Skin of body (tissue), 1 donor: ENCODE measurements at regions not wholly inside any gene's neighbourhood (a gene's known extent, or its start where the extent isn't known, plus 50 kb on each side); places are given as distances from the start of the nearest gene placed in this dataset.

Experiments
- DNase-seq: peaks from one replicate; lab custom pipeline; 2025; lab: John Stamatoyannopoulos, UW

DNA sequence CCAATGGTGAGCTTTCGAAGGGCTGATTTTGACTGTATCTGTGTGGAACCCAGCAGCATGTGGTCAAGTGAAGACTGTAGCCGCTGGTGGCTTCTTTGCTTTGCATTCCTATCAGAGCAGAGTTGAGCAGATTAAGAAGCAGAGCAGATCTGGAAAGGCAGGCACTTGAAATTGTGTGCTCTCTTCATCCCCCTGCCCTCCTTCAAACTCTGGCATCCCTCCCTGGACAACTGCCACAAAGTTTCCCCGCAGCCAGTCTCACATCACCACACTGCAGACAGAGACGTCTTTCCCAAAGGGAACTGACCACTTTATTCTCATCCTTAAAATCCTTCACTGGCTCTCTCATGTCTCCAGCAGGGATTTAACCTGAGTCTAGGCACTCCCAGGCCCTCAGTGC, 237.1 kb upstream of the DYNLRB2 start:
- DNase-seq: no peak

DNA sequence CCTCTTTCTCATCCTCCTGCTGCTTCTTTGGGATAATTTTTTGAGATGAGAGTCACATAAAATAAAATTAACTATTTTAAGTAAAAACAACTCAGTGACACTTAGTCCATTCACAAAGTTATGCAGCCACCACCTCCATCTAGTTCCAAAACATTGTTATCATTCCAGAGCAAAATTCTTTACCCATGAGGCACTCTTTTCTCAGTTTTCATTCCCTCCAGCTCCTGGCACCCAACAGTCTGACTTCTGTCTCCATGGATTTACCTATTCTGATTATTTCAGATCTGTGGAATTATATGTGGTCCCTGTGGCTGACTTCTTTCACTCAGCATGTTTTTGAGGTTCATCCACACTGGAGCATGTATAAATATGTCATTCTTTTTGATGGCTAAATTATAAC, 239.9 kb upstream of the DYNLRB2 start:
- DNase-seq: no peak

DNA sequence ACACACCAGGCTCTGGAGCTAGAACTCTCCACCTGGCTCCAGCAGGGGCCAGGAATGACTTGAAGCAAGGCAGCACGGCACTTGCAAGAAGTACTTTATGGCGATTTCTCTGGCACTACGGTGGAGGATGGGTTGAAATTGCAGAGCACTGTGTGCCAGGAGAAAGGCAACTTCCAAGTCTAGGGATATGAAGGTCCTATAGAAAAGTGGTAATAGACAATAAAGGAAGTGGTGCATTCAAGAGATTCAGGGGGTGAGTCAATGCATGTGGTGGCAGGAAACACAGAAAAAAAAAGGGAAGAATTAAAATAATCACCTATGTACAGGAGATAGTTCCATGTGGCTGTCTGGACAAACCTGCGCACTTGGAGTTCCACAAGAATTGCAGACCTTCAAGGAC, 240.3 kb upstream of the DYNLRB2 start:
- DNase-seq: no peak

DNA sequence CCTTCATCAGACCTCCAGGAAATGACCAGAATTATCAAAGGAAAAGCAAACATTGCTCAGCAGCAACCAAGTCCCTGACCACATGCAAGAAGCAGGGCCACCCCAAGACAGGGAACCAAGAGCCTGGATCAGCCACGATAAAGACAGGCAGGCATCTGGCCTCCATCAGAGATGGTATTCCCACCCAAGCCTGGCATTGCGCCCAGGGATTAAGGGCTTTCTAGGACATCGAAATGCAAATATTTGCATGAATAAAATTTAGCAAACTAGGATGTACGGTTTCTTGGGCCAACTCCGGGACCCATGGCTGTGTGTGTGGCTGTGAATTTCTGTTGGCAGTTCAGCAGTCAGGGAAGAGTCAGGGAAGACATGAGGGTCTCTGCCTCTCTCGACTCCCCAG, 241.4 kb upstream of the DYNLRB2 start:
- DNase-seq: peak; percentile 45

DNA sequence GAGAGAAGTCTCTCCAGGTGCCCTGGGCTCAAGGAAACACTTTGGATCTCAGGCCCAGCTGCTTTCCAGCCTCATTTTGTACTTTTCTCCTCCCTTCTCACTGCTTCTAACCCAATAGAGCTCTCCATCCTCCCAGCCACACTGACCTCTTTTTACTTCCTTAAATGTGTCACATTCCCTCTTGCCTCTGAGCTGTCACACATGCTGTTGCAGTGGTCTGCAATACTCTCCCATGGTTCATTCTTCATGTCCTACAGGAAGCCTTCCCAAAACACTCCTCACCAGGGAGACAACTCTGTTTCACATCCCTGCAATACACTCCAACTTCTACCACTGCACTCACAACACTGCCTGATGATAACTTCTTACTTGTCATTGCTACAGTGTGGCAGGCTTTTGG, 242.1 kb upstream of the DYNLRB2 start:
- DNase-seq: no peak

DNA sequence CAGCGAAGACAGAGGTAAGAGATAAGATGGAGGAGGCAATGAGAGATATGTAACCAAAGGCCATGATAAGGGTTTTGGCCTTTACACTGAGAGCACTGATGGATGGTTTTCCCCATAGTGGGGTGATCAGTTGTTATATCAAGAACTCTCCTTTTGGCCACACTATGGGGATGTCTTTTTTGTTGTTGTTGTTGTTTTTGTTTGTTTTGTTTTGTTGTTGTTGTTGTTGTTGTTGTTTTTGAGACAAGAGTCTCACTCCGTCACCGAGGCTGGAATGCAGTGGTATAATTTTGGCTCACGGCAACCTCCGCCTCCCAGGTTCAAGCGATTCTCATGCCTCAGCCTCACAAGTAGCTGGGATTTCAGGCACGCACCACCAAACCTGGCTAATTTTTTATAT, 244.8 kb upstream of the DYNLRB2 start:
- DNase-seq: no peak

DNA sequence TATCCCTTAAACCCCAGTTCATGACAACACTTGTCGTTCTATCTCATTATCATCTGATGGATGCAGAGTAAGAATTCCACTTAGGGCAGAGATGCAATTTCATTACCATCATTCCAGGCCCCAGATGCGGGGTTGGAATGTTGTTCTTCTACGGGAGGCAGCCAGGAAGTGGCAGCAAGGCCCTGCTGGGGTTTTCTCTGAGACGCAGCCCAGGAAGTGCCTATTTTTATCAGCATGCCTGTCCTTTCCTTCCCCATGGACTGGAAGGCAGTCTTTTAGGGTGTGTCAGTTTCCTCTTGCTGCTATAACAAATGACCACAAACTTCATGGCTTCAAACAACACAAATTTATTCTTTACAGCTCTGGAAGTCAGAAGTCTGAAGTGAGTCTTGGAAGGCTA, 246.6 kb upstream of the DYNLRB2 start:
- no peak for DNase-seq

DNA sequence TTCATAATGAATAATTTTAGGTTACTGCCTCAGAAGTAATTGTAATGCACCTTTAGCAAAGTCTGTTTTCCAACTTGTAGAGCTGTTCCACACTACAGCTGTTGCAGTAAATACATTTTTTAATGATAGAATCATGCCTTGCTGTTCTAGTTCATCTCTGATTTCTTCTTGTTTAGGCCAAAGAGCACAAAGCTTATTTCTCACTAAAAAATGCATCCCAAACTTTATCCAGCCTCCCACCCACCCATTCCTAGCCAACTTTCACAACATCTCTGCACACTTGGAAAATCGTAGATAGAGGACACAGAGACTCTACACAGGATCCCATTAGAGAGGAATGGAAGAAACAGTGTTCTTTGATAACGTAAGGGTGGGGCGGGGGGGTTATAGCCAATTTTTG, 252.2 kb upstream of the DYNLRB2 start:
- peak; percentile 38 for DNase-seq

DNA sequence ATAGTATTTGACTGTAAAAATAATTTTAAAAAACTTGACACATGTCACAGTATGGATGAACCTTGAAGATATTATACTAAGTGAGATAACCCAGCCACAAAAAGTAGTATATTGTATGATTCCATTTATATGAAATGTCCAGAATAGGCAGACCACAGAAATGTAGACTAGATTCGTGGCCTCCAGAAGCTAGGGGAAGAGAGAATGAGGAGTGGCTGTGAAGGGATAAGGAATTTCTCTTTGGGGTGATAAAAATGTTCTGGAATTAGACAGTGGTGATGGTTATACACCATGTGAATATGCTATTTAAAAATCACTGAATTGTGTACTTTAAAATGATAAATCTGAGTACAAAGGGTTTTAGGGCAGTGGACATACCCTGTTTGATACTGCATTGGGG, 253.1 kb upstream of the DYNLRB2 start:
- no peak for DNase-seq

DNA sequence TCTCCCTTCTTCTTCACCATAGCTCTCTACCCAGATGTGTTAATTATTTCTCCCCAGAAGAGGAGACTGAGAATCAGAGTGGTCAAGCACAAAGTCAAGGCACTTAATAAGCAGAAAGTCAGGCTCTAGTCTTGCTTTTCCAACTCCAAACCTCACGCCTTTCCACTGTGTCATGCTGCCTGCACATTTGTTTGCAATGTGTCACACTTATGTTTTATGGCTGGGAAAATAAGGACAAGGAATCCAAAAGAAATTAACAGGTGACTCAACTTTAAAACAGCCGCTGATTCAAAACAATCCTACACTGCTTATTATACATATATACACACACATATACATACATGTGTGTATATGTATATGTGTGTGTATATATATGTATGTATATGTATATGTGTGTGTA, 255.7 kb upstream of the DYNLRB2 start:
- no peak for DNase-seq

DNA sequence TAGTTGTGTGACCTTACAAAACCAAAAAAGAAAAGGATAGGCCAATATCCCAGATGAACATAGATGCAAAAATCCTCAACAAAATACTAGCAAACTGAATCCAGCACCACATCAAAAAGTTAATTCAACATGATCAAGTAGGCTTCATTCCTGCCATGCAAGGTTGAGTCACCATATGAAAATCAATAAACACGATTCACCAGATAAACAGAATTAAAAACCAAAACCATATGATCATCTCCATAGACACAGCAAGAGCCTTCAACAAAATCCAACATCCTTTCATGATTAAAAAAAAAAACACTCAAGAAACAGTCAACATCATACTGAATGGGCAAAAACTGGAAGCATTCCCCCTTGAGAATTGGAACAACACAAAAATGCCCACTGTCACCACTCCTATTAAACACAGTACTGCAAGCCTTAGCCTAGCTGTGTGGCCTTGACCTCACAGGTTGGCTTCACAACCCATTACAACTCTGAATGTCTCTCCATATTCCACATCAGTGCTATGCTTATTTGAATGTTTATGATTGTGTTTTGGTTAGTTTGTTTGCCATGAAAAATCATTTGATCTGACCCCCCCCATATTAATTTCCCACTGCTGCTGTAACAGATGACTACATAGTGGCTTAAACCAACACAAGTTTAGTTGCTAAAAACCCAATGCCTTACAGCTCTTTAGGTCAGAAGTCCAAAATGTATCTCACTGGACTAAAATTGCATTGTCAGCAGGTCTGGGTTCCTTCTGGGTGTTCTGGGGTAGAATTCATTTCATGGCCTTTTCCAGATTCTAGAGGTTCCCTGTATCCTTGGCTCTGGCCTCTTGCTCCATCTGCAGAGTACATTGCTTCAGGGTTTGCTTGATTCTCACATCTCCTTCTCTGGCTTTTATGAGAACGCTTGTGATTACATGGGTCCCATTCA, 257.1 kb upstream of the DYNLRB2 start:
- DNase-seq: no peak

DNA sequence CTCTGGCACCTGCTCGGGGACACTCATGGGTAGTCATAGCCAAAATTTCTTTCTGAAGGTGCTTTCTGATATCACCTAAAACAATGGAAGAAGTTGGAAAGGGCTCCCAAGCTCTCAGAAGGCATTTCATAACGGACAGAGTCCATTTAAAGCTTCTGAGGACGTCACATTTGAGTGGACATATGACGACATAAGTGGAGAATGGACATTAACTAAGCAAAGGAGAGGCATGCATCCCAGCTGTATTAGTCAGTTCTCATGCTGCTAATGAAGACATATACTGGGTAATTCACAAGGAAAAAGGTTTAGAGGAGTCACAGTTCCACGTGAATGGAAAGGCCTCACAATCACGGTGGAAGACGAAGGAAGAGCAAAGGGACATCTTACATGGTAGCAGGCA, 260.2 kb upstream of the DYNLRB2 start:
- DNase-seq: no peak

DNA sequence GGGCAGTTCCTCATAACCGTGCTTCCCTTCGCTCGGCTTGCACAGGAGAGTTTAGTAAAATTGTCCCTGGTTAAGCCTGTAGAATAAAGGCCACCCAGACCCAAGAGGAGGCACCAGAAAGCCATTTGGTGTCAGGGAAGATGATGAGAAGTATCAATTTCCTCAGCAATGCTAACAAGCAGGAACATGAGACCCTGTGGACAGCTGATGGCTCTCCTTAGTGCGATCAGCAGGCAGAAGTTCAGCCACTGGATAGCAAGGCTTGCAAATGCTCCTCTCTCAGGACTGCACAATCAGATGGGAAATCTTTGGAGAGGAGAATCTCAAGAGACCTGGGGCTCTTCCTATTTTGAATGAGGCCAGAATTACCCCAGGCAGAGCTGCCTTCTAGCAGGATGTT, 261.1 kb upstream of the DYNLRB2 start:
- no peak for DNase-seq

DNA sequence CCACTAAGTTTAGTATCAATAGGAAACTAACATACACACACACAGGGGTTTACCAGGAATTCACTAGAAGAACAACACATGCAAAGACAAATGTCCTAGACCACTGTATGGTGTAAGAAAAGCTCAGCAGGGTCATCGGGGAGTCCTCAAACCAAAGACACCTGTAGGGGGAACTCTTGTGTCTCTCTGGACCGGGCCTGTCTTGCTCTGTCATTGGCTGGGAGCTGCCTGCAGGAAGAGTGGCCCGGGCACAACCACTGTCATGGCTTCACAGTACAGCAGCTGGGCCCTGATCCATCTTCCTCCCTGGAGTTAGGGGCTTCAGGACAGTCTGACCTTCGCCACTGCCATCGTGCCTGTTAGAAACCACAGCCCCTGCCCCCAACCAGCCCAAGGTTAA, 263.6 kb upstream of the DYNLRB2 start:
- DNase-seq: no peak

DNA sequence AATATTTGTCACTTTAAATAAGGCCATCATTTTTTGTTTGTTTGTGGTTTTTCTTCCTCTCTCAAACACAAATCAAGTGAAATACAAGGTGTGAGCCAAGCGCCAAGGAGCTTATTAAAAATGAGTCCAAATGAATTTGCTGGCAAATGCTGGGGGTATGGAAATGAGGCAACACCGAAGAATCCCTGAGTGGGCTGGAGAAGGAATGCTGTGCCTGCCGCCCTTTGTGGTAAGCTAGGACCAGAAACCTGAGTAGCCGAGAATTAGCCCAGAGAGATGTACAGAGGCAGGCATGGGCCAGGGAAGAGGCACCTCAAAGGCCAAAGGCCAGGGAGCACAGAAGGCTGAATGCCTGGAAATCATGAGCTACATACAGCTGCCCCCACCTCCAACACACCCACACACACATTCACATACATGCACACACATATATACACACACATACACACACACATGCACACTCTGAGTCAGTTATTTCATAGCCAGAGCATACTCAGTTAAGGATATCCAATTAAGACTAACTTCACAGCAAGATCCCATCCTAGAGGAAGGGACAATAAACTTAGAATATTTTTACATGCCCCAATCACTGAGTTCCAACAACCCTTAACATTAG, 266.1 kb upstream of the DYNLRB2 start:
- DNase-seq: no peak

DNA sequence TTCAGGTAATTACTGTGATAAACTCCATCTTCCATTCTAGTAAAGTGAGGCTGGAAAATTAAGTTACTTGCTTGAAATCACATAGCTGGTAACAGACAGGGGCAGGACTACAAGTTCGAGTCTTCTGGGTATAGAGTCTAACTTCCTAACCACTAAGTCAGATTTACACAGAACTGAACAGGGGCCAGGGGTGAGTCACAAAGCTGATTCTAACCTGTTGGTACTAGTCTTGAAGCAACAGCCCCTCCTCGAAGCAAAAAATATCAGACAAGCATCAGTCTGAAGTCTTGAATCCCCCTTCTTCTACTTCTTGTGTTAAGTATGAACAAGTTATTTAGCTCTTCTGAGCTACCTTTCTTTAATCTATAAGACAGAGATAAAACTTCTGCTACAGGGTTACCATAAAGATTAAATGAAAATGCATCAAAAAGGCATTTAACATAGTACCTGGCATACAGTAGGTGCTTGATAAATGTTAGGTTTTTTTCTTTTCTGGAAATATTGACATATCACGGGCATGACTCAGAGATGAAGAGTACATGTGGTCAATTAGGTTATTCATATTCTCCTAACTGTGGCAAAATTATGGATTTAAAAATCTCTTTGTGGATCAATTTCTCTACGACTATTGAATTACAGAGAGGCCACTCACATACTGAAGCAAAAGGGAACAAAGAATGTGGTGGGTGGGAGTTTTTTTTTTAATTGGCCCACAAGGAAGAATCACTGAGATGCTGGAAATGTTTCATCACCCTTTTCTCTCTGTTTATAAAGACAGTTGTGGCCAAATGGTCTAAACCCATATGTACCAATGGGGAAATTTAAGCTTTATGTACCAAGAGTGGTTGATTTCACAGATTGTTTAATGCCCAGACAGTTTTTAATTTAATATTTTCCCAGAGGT, 266.9 kb upstream of the DYNLRB2 start:
- no peak for DNase-seq

DNA sequence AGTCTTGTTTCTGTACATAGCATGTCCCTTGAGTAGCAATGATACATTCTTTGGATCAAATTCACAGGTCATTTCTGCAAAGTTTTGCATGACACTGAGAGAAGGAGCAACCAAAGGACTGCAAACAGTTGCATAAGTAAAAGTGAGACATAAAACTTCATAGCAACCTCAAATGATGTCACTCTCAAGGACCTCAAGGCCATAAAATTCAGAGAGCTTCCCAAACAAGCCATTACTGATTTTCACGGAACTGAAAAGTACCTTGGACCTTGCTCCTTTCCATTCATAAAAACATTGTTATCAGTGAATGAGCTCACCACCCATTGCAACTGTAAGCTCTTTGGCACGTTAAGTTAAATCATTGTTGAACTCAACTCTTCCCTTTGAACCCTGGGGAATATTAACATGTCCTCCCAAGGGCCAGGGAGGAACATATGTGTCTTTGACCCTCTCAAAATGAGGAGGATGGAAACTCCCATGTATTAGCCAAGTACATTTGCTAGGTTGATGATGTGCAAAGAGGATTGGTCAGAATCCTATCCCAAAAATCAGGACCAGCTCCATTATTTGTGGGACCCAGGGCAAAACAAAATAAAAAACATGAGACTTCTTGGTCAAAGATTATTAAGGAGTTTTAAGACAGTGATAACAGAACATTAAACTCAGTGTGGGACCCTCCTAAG, 275.0 kb upstream of the DYNLRB2 start:
- DNase-seq: peak; percentile 89

DNA sequence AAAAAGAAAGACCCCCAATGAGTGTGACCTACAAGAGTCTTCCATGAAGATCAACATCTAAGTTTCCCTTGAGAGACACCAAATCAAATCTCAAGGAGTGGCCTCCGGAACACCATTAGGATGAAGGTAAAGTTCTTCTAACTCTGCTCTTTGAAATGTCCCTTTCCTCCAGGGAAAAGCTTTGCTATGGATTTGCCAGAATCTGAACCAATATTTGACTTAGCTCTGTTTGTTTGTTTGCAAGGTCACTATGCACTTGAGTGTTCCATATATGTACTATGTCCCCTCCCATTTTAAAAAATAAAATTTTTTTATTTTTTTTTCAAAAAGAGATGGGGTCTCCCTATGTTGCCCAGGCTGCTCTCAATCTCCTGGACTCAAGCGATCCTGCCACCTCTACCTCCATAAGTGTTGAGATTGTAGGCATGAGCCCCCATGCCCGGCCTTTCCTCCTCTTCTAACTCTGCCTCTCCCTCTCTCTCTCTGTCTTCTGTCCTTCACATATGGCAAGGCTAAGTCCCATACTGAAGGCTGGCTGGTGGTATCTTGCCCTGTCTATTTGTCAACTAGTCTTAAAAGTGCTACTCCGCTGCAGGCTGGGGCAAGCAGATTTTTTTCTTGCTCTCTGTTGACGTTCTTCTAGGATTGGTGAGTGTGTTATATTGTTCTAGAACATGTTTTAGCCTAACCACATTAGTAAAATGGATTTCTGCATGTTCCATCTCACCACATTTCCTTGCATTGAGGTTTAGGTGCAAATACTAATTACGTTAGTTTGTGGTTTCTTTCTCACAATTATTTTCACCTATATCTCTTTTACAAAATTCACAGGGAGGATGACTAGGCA, 276.7 kb upstream of the DYNLRB2 start:
- DNase-seq: no peak

DNA sequence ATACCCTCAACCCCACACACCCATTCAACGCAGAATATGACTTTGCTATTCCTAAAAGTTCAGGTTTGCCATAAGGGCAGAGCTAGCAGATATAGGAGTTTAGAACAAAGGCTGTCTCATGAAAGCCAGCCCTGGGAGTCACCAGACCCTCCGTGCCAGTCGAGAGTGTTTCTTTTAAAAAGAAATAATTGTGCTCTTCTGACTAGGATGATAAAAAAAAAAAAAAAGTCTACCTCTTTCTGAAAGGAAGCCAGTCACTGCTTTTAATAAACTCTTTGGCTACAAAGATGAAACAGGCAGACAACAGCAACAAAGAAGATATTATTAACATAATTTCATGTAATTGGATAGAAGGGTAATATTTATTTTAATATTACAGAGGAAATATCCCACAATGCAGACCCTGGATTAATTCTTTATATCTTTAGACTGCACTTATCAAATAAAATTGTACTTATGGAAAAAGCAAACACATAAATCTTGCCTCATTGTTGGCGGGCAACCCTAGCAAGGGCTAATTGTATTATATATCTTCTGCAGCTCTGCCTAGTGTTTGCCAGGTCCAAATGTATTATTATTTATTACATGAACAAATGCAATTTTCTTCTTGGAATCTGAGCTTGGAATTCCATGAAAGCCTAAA, 277.5 kb upstream of the DYNLRB2 start:
- no peak for DNase-seq

DNA sequence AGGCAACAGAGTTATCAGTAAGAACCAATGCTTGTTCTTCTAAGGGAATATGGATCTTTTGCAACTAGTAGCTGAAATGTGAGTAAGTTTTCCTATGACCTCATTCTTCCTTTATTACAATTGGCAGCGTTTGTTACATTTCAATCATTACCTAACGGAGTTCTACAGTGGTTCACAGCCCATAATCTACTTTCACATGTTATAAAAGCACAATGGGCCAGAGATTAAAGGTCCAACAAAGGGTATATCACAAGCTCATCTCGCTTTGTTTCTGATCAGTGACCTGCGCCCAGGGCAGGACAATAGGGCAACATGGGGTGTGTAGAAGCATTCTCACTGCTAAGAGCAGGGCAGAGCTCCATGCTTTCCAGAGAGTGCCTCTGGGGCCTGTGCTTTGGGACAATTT, 279.9 kb upstream of the DYNLRB2 start:
- DNase-seq: peak; percentile 38
